Activated T-cell treated with anti-CD3 and anti-CD28 coated beads, Interleukin-2, amount 50 U/mL, for 24 hours (primary cell): ENCODE measurements at regions not wholly inside any gene's neighbourhood (a gene's known extent, or its start where the extent isn't known, plus 50 kb on each side); places are given as distances from the start of the nearest gene placed in this dataset.

Experiments
- DNase-seq: peaks from one replicate; pipeline ENCODE4 v3.0.0-alpha.2; 2020
- H3K27ac Mint-ChIP-seq: 2 replicates; pipeline ENCODE4 v1.8.0; 2020; ENCODE audit warnings: mild to moderate bottlenecking, mixed read lengths
- H3K27me3 Mint-ChIP-seq: 2 replicates; pipeline ENCODE4 v1.8.0; 2020; ENCODE audit warnings: mixed read lengths
- H3K36me3 Mint-ChIP-seq: 2 replicates; pipeline ENCODE4 v1.8.0; 2020; ENCODE audit warnings: low read depth, mixed read lengths
- H3K4me1 Mint-ChIP-seq: 2 replicates; pipeline ENCODE4 v1.8.0; 2020; ENCODE audit warnings: low read depth, mixed read lengths
- H3K4me3 Mint-ChIP-seq: 2 replicates; pipeline ENCODE4 v1.8.0; 2020; ENCODE audit warnings: mild to moderate bottlenecking, moderate library complexity, mixed read lengths
- H3K9me3 Mint-ChIP-seq: 2 replicates; pipeline ENCODE4 v1.8.0; 2020; ENCODE audit warnings: mixed read lengths

DNA sequence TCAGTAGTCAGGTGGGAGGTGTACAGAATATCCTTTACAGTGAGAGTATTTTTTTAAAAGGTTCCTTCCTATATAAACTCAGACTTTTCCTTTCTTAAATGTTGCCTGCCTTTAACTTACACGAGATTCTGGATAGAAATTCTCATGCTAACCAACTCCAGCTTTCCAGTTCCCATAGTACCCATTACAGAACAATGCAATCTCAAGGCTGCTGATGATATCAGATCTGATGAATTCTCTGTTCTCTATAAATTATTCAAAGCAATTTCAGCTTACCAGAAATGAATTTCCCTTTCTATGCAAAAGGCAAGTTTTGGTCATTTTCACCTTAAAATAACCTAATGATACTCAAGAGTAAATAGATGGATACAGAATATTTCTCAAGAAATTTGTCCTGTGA is 90.3 kb downstream of the NUDT12 start:
- H3K36me3 Mint-ChIP-seq, result no peaks in the 10 kb centered on the region
- H3K27ac Mint-ChIP-seq, result no peak overlapping the region
- no peaks in the 10 kb centered on the region for H3K4me1 Mint-ChIP-seq
- H3K4me3 Mint-ChIP-seq, result no peak overlapping the region
- no peak for DNase-seq
- no peaks in the 10 kb centered on the region for H3K9me3 Mint-ChIP-seq
- H3K27me3 Mint-ChIP-seq, result peaks cover 18% of the 10 kb centered on the region

DNA sequence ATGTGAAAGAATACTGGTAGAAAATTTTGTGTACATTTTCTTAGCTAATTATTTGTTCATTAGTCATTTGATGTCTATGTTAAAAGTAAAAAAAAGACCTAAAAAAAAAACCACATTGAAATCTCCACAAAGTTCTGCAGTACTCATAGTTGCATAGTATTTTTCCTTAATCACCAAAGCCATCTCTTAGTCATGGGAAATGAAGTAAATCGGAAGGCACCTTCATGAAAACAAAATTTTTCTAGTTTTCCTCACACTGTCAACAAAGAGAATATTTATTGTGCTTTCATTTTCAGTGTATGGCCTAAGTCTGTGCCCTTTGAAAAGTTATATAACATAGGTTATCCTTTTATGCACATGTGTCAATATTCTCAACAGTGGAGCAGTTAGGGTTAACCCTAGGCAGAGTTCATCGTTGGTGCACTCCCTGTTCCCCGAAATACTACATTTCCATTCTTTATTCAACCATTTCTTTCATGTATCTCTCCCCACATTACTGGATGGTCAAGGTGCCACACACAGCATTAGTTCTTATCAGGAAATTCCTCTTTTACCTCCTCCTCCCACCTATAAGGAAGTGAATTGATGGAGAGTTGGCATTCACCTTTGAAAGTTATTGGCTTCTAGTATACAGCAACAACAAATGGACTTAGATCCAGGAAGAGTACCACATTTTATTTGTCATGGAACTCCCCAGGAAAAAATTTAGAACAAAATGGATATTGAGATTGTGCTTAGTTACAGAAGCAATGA is 93.1 kb downstream of the NUDT12 start:
- no peak for DNase-seq
- H3K4me1 Mint-ChIP-seq, result no peaks in the 10 kb centered on the region
- no peak overlapping the region for H3K4me3 Mint-ChIP-seq
- H3K9me3 Mint-ChIP-seq, result no peaks in the 10 kb centered on the region
- no peaks in the 10 kb centered on the region for H3K36me3 Mint-ChIP-seq
- peaks cover 8% of the 10 kb centered on the region for H3K27me3 Mint-ChIP-seq
- no peak overlapping the region for H3K27ac Mint-ChIP-seq

- no peak overlapping the region for H3K27ac Mint-ChIP-seq
- H3K4me1 Mint-ChIP-seq, result no peaks in the 10 kb centered on the region
- DNase-seq, result no peak
- H3K9me3 Mint-ChIP-seq, result no peaks in the 10 kb centered on the region
- H3K4me3 Mint-ChIP-seq, result no peak overlapping the region
- H3K27me3 Mint-ChIP-seq, result peaks cover 16% of the 10 kb centered on the region
- H3K36me3 Mint-ChIP-seq, result no peaks in the 10 kb centered on the region
These were observed 94.8 kb downstream of the NUDT12 start for GRCh38 chr5:103467831-103468230.

DNA sequence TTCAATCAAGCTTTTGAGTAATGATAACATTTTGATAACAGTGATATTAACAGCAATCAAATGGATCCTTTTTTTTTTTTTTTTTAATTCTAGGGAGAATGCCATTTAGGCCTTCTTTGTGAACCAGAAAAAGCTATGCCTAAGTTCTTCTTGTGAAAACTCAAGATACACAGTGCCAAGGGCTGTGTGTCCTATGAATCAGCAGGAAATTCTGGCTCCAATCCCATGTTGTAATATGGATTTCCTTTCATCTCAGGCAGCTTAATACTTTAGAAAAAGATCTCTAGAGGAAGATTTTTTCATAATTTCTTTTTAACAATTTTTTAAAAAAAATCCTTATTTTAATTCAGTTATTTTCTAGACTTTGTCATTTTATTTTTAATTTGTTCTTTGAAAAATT is 96.1 kb downstream of the NUDT12 start:
- H3K27me3 Mint-ChIP-seq, result peaks cover 14% of the 10 kb centered on the region
- H3K36me3 Mint-ChIP-seq, result no peaks in the 10 kb centered on the region
- H3K4me1 Mint-ChIP-seq, result no peaks in the 10 kb centered on the region
- H3K27ac Mint-ChIP-seq, result no peak overlapping the region
- DNase-seq, result no peak
- H3K4me3 Mint-ChIP-seq, result no peak overlapping the region
- H3K9me3 Mint-ChIP-seq, result no peaks in the 10 kb centered on the region

- H3K4me1 Mint-ChIP-seq, result no peaks in the 10 kb centered on the region
- no peak overlapping the region for H3K27ac Mint-ChIP-seq
- no peak for DNase-seq
- H3K4me3 Mint-ChIP-seq, result no peak overlapping the region
- H3K27me3 Mint-ChIP-seq, result peaks cover 9% of the 10 kb centered on the region
- H3K36me3 Mint-ChIP-seq, result no peaks in the 10 kb centered on the region
- H3K9me3 Mint-ChIP-seq, result no peaks in the 10 kb centered on the region
These were observed 96.7 kb downstream of the NUDT12 start for GRCh38 chr5:103465891-103466290.

- Mint-ChIP-seq H3K4me3 (no peak overlapping the region), H3K27ac (no peak overlapping the region), H3K27me3 (peaks cover 12% of the 10 kb centered on the region), H3K9me3 (no peaks in the 10 kb centered on the region), H3K4me1 (no peaks in the 10 kb centered on the region), H3K36me3 (no peaks in the 10 kb centered on the region)
- DNase-seq, result no peak
These were observed 97.6 kb downstream of the NUDT12 start for GRCh38 chr5:103464835-103465484.

GRCh38 chr5:103463261-103463660 is 99.3 kb downstream of the NUDT12 start:
- Mint-ChIP-seq H3K9me3 (no peaks in the 10 kb centered on the region), H3K27me3 (peaks cover 12% of the 10 kb centered on the region), H3K27ac (no peak overlapping the region), H3K36me3 (no peaks in the 10 kb centered on the region), H3K4me1 (no peaks in the 10 kb centered on the region), H3K4me3 (no peak overlapping the region)
- DNase-seq, result no peak

- H3K27ac Mint-ChIP-seq, result no peak overlapping the region
- DNase-seq, result no peak
- H3K4me1 Mint-ChIP-seq, result no peaks in the 10 kb centered on the region
- no peaks in the 10 kb centered on the region for H3K9me3 Mint-ChIP-seq
- peaks cover 18% of the 10 kb centered on the region for H3K27me3 Mint-ChIP-seq
- H3K36me3 Mint-ChIP-seq, result no peaks in the 10 kb centered on the region
- no peak overlapping the region for H3K4me3 Mint-ChIP-seq
These were observed 101.3 kb downstream of the NUDT12 start for GRCh38 chr5:103461243-103461642.

DNA sequence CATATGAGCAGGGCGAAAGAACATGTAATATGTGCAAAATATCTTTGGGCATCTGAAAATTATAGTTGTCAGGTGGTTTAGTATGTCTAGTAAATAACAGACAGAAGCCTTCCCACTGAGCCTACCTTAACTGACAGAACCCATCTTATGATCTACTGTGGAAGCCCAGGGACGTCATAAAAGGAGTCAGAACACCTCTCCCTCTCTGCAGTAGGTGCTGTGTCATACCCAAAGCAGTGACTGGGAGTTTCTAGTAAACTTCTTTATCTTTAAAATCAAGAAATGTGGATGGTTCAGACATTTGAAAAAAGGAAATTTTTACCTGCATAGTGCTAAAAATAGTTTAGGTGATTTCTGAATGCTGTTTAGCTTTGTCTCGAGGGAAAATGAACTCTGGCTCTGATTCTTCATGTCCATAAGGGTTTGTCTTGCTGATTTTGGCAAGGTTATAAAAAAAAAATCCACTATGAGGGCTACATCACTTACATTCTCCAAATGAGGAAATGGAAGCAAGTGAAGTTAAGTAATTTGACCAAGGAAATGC is 104.0 kb downstream of the NUDT12 start:
- no peak overlapping the region for H3K4me3 Mint-ChIP-seq
- H3K9me3 Mint-ChIP-seq, result no peaks in the 10 kb centered on the region
- H3K27ac Mint-ChIP-seq, result no peak overlapping the region
- no peak for DNase-seq
- no peaks in the 10 kb centered on the region for H3K4me1 Mint-ChIP-seq
- H3K27me3 Mint-ChIP-seq, result peaks cover 11% of the 10 kb centered on the region
- no peaks in the 10 kb centered on the region for H3K36me3 Mint-ChIP-seq

DNA sequence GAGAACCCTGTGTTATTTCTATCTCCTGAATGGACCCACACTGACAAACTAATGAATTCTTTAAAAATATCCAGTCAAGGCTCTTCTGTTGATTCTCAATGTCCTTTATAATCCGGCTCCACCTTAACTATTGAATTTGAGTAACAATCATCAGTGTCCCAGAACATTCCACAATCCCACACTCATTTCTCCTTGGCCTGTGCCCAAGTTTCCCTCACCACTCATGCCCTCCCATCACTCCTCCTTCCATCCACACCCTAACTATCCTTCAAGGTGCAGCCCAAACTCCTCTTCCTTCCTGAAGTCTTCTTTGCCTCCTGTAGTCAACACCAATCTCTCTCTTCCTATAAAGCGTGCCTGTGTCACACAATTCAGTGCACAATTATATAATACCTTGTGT is 106.1 kb downstream of the NUDT12 start:
- Mint-ChIP-seq H3K36me3 (no peaks in the 10 kb centered on the region), H3K9me3 (no peaks in the 10 kb centered on the region)

GRCh38 chr5:103455796-103456195 is 106.8 kb downstream of the NUDT12 start:
- H3K4me1 Mint-ChIP-seq, result no peaks in the 10 kb centered on the region
- no peaks in the 10 kb centered on the region for H3K36me3 Mint-ChIP-seq
- no peak for DNase-seq
- peaks cover 15% of the 10 kb centered on the region for H3K27me3 Mint-ChIP-seq
- no peak overlapping the region for H3K27ac Mint-ChIP-seq
- no peaks in the 10 kb centered on the region for H3K9me3 Mint-ChIP-seq
- no peak overlapping the region for H3K4me3 Mint-ChIP-seq

More for the DNA sequence above, 106.1 kb downstream of the NUDT12 start:
- DNase-seq, result no peak
- H3K27me3 Mint-ChIP-seq, result peaks cover 15% of the 10 kb centered on the region
- H3K4me3 Mint-ChIP-seq, result no peak overlapping the region
- H3K4me1 Mint-ChIP-seq, result no peaks in the 10 kb centered on the region
- no peak overlapping the region for H3K27ac Mint-ChIP-seq

DNA sequence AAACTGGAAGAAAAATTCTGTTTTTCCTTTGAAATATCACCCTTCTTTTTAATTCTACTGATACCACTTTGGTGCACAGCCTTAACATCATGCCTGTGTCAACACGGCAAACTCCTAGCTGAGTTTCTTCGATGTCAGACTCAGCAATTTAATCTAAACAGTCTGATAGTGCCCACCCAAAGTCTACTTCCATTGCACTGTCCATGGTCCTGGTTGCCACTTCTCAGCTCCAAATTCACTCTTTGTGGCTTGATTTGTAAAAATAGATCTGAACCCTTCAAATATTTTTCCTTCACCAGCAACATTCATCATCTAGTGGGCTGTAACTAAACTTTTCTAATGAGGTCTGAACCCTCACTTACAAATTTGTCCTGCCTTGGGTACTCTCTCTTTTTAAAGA is 107.8 kb downstream of the NUDT12 start:
- Mint-ChIP-seq H3K4me3 (no peak overlapping the region), H3K9me3 (no peaks in the 10 kb centered on the region), H3K36me3 (no peaks in the 10 kb centered on the region), H3K4me1 (no peaks in the 10 kb centered on the region), H3K27me3 (peaks cover 11% of the 10 kb centered on the region), H3K27ac (no peak overlapping the region)
- no peak for DNase-seq

DNA sequence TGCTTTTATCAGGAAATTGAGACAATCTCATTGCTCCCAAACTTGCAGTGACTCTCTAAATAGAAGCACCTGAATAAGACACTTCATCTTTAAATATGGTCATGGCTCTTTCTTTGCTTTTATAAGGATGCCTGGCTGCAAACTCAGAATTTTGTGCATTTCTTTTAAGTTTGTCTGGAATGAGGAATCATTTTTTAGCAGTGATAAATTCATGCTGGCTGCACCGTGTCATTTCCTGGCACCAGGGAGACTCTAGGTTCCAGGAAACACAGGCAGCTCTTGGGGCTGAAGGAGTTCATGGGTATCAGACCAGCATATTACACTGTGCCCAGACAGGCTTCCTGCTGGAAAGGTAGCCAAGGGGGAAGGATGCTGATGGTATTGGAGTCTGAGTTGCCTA is 109.9 kb downstream of the NUDT12 start:
- Mint-ChIP-seq H3K4me3 (no peak overlapping the region), H3K4me1 (no peaks in the 10 kb centered on the region), H3K27me3 (peaks cover 11% of the 10 kb centered on the region), H3K36me3 (no peaks in the 10 kb centered on the region), H3K9me3 (no peaks in the 10 kb centered on the region), H3K27ac (no peak overlapping the region)
- DNase-seq, result no peak

GRCh38 chr5:103452089-103452488 is 110.5 kb downstream of the NUDT12 start:
- peaks cover 11% of the 10 kb centered on the region for H3K27me3 Mint-ChIP-seq
- H3K36me3 Mint-ChIP-seq, result no peaks in the 10 kb centered on the region
- H3K4me1 Mint-ChIP-seq, result no peaks in the 10 kb centered on the region
- DNase-seq, result no peak
- no peak overlapping the region for H3K27ac Mint-ChIP-seq
- no peak overlapping the region for H3K4me3 Mint-ChIP-seq
- H3K9me3 Mint-ChIP-seq, result no peaks in the 10 kb centered on the region

DNA sequence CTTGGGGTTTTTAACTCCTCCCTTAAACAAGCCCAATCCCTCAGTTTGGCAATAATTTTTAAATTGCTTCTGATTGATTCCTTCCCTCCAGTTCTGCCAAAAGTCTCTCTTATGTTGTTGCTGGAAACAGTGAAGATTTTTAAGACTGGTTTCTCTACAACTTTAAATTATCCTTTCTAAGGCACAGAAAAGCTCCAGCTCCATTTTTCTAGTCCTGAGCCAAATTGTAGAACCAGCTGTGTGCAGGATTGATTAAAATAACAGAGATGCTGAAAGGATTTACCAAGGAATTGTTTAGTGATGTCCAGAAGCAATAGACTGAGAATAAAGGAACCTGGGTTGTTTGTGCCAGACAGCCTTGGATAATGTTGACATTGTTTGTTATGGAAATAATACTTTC is 111.3 kb downstream of the NUDT12 start:
- no peak for DNase-seq
- H3K27ac Mint-ChIP-seq, result no peak overlapping the region
- H3K4me3 Mint-ChIP-seq, result no peak overlapping the region
- H3K9me3 Mint-ChIP-seq, result no peaks in the 10 kb centered on the region
- H3K4me1 Mint-ChIP-seq, result no peaks in the 10 kb centered on the region
- H3K36me3 Mint-ChIP-seq, result no peaks in the 10 kb centered on the region
- H3K27me3 Mint-ChIP-seq, result peaks cover 6% of the 10 kb centered on the region
